SK-N-SH (cell line): ENCODE measurements at regions not wholly inside any gene's neighbourhood (a gene's known extent, or its start where the extent isn't known, plus 50 kb on each side); places are given as distances from the start of the nearest gene placed in this dataset.

Experiments
- MXI1 ChIP-seq: IDR thresholded peaks from 2 replicates; pipeline ENCODE4 v1.6.1; 2012; ENCODE audit warnings: mild to moderate bottlenecking, low read depth, low read length, improper control_type of control experiment
- NFIC ChIP-seq: IDR thresholded peaks from 2 replicates; pipeline ENCODE4 v1.4.0; 2012; ENCODE audit warnings: borderline replicate concordance
- RAD21 ChIP-seq: IDR thresholded peaks from 2 replicates; pipeline ENCODE4 v1.6.1; 2012; ENCODE audit warnings: mild to moderate bottlenecking, low read length
- SIN3A ChIP-seq: IDR thresholded peaks from 2 replicates; pipeline ENCODE4 v1.6.1; 2012; ENCODE audit warnings: low read depth, mild to moderate bottlenecking, low read length, moderate library complexity, borderline replicate concordance
- TEAD4 ChIP-seq: IDR thresholded peaks from 2 replicates; pipeline ENCODE4 v1.4.0; 2012; ENCODE audit warnings: mild to moderate bottlenecking, borderline replicate concordance; ENCODE audit not compliant: insufficient read depth
- TF ChIP-seq, protein P1 (sequence below): fragments of 200-600 bp; sonication (generic); IDR thresholded peaks from 2 replicates; pipeline ENCODE4 v1.6.1; 2017; ENCODE audit warnings: antibody characterized with exemption, mild to moderate bottlenecking, moderate library complexity
- TF ChIP-seq, protein P2 (sequence below): IDR thresholded peaks from 2 replicates; pipeline ENCODE4 v1.4.0; 2012; ENCODE audit warnings: low read depth

DNA sequence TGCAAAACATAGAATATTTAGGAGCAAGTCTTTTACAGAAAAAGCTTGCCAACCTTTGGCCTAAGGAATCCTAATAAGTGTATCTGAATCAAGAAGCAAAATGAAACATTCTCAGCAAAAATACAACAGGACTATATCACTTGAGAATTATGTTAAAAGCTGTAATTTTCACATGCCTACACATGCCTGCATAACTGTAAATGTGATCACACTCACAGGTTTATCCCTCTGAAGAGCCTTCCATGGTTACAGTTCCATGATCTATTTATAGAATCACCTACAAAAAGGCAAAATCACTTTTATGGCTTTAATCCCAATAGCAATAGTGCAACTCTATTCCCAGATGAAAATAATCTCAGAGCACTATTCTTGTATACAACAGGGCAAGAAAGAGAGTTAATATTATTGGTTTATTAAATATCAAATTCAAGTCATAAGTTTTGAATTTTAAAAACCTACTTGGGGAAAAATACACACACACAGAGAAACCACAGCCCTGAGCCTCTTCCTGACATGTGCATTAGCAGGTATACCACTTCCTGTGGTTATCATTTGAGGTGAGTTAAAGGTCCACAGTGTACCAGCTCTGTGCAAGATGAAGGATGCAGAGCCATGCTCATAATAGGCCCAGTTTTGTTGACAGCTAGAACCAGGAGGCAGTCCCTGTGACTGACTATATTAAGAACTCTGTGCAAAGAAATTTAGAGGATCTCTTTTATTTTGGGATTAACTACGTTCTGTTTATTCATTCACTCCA lies 252.5 kb upstream of the TGFBR2 start:
- TF ChIP-seq NFIC: no peak
- TF ChIP-seq TEAD4: no peak
- TF ChIP-seq, protein P1, sequence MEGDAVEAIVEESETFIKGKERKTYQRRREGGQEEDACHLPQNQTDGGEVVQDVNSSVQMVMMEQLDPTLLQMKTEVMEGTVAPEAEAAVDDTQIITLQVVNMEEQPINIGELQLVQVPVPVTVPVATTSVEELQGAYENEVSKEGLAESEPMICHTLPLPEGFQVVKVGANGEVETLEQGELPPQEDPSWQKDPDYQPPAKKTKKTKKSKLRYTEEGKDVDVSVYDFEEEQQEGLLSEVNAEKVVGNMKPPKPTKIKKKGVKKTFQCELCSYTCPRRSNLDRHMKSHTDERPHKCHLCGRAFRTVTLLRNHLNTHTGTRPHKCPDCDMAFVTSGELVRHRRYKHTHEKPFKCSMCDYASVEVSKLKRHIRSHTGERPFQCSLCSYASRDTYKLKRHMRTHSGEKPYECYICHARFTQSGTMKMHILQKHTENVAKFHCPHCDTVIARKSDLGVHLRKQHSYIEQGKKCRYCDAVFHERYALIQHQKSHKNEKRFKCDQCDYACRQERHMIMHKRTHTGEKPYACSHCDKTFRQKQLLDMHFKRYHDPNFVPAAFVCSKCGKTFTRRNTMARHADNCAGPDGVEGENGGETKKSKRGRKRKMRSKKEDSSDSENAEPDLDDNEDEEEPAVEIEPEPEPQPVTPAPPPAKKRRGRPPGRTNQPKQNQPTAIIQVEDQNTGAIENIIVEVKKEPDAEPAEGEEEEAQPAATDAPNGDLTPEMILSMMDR: no peak
- TF ChIP-seq RAD21: no peak
- TF ChIP-seq SIN3A: no peak
- TF ChIP-seq, protein P2, sequence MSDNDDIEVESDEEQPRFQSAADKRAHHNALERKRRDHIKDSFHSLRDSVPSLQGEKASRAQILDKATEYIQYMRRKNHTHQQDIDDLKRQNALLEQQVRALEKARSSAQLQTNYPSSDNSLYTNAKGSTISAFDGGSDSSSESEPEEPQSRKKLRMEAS: no peak
- TF ChIP-seq MXI1: no peak
